GM18502 (cell line): ENCODE measurements at regions not wholly inside any gene's neighbourhood (a gene's known extent, or its start where the extent isn't known, plus 50 kb on each side); places are given as distances from the start of the nearest gene placed in this dataset.
A peak's percentile ranks its signal among the peaks of the same experiment; 100 is the strongest.
"Not testable (repeated sequence)": the region's sequence is repeated elsewhere in the genome, so short reads cannot be mapped to it uniquely, and the experiment has no call there.

ENCODE experiments used
- ATAC-seq: cut with Tn5 transposase; IDR thresholded peaks from one replicate; pipeline ENCODE4 v1.9.1; 2021; ENCODE audit warnings: mild to moderate bottlenecking; ENCODE audit not compliant: unreplicated experiment, poor library complexity

GRCh38 chr13:79853251-79853650, 372.3 kb downstream of the NDFIP2 start:
- no peak for ATAC-seq

- no peak for ATAC-seq
Observed at GRCh38 chr13:79851318-79851717, 370.4 kb downstream of the NDFIP2 start.

- no peak for ATAC-seq
Observed at GRCh38 chr13:79847882-79848592, 367.1 kb downstream of the NDFIP2 start.

GRCh38 chr13:79846386-79846785, 365.4 kb downstream of the NDFIP2 start:
- ATAC-seq, result no peak

GRCh38 chr13:79837741-79838450, 356.9 kb downstream of the NDFIP2 start:
- no peak for ATAC-seq

- ATAC-seq, result not testable (repeated sequence)
Observed at GRCh38 chr13:79836121-79836520, 355.2 kb downstream of the NDFIP2 start.

- no peak for ATAC-seq
Observed at GRCh38 chr13:79834876-79835275, 353.9 kb downstream of the NDFIP2 start.

- no peak for ATAC-seq
Observed at GRCh38 chr13:79833991-79834390, 353.0 kb downstream of the NDFIP2 start.

GRCh38 chr13:79831556-79831955, 350.6 kb downstream of the NDFIP2 start:
- ATAC-seq, result no peak

GRCh38 chr13:79830945-79831344, 350.0 kb downstream of the NDFIP2 start:
- no peak for ATAC-seq

- ATAC-seq, result no peak
Observed at GRCh38 chr13:79830426-79830825, 349.5 kb downstream of the NDFIP2 start.

GRCh38 chr13:79829880-79830279, 348.9 kb downstream of the NDFIP2 start:
- ATAC-seq, result no peak

- ATAC-seq, result no peak
Observed at GRCh38 chr13:79825959-79826358, 345.0 kb downstream of the NDFIP2 start.

GRCh38 chr13:79815041-79815440, 334.1 kb downstream of the NDFIP2 start:
- ATAC-seq, result no peak

GRCh38 chr13:79812070-79812850, 331.3 kb downstream of the NDFIP2 start:
- peak; percentile 71 for ATAC-seq

- no peak for ATAC-seq
Observed at GRCh38 chr13:79811170-79811569, 330.2 kb downstream of the NDFIP2 start.

GRCh38 chr13:79810669-79811068, 329.7 kb downstream of the NDFIP2 start:
- no peak for ATAC-seq

- no peak for ATAC-seq
Observed at GRCh38 chr13:79810018-79810417, 329.1 kb downstream of the NDFIP2 start.

- ATAC-seq, result no peak
Observed at GRCh38 chr13:79808475-79808874, 327.5 kb downstream of the NDFIP2 start.

- no peak for ATAC-seq
Observed at GRCh38 chr13:79807554-79807953, 326.6 kb downstream of the NDFIP2 start.

- no peak for ATAC-seq
Observed at GRCh38 chr13:79806821-79807220, 325.9 kb downstream of the NDFIP2 start.
